Left hindlimb (tissue), 1 donor: ENCODE measurements at regions not wholly inside any gene's neighbourhood (a gene's known extent, or its start where the extent isn't known, plus 50 kb on each side); places are given as distances from the start of the nearest gene placed in this dataset.

ENCODE experiments used
- DNase-seq: peaks from one replicate; pipeline ENCODE4 v3.0.0-alpha.2; 2018

- DNase-seq: no peak
These were observed 51.4 kb upstream of the TMEM132E start for GRCh38 chr17:34527908-34528470.

GRCh38 chr17:34527136-34527907, 52.1 kb upstream of the TMEM132E start:
- DNase-seq: no peak

- DNase-seq: no peak
These were observed 53.7 kb upstream of the TMEM132E start for GRCh38 chr17:34525651-34526050.

GRCh38 chr17:34521955-34522354, 57.4 kb upstream of the TMEM132E start:
- no peak for DNase-seq

GRCh38 chr17:34519282-34519681, 60.1 kb upstream of the TMEM132E start:
- DNase-seq: no peak

- no peak for DNase-seq
These were observed 62.0 kb upstream of the TMEM132E start for GRCh38 chr17:34517406-34517805.

- DNase-seq: no peak
These were observed 67.5 kb upstream of the TMEM132E start for GRCh38 chr17:34511931-34512330.

- no peak for DNase-seq
These were observed 68.1 kb upstream of the TMEM132E start for GRCh38 chr17:34511265-34511664.

- no peak for DNase-seq
These were observed 74.4 kb upstream of the TMEM132E start for GRCh38 chr17:34504814-34505484.

GRCh38 chr17:34503528-34504195, 75.7 kb upstream of the TMEM132E start:
- no peak for DNase-seq

- no peak for DNase-seq
These were observed 77.0 kb upstream of the TMEM132E start for GRCh38 chr17:34502426-34502825.

- DNase-seq: no peak
These were observed 79.8 kb upstream of the TMEM132E start for GRCh38 chr17:34499576-34499975.

GRCh38 chr17:34493917-34494316, 85.5 kb upstream of the TMEM132E start:
- no peak for DNase-seq

GRCh38 chr17:34487626-34488025, 91.8 kb upstream of the TMEM132E start:
- no peak for DNase-seq

- DNase-seq: no peak
These were observed 92.6 kb upstream of the TMEM132E start for GRCh38 chr17:34486761-34487160.

GRCh38 chr17:34485999-34486398, 93.4 kb upstream of the TMEM132E start:
- no peak for DNase-seq

- no peak for DNase-seq
These were observed 95.1 kb upstream of the TMEM132E start for GRCh38 chr17:34484193-34484733.

GRCh38 chr17:34482730-34483129, 96.7 kb upstream of the TMEM132E start:
- no peak for DNase-seq

GRCh38 chr17:34481779-34482178, 97.6 kb upstream of the TMEM132E start:
- no peak for DNase-seq

- no peak for DNase-seq
These were observed 100.0 kb upstream of the TMEM132E start for GRCh38 chr17:34479371-34479770.

- DNase-seq: no peak
These were observed 101.1 kb upstream of the TMEM132E start for GRCh38 chr17:34478244-34478643.

GRCh38 chr17:34475296-34475695, 104.1 kb upstream of the TMEM132E start:
- DNase-seq: no peak

GRCh38 chr17:34474706-34475105, 104.7 kb upstream of the TMEM132E start:
- DNase-seq: no peak
